ENCODE measurements at regions not wholly inside any gene's neighbourhood (a gene's known extent, or its start where the extent isn't known, plus 50 kb on each side); places are given as distances from the start of the nearest gene placed in this dataset.

DNA sequence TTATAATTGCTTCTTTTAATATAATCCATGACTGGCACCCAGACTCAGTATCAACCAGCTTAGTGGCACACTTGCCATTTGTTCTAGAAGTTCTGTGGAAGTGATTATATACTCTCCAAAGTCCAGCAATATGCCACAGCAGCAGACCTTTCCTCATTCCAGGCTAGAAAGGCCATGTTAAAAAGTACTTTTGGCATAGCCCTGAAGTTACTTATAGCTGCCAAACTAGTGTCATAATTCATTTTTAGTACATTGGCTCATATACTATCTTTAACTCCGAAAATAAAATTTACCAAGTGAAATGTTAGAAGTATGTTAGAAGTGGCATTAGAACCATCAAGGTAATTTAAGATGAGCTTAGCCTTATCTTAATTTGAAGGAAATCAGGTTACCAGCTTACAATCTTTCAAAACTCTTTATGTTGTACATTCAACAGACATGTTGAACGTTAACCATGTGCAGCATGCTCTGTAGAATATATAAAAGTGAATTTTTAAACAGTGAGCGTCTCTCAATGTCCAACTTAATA is 714.2 kb upstream of the LCORL start:
- TF ChIP-seq CTCF (IDR thresholded peaks at IDR 0.05): no peak
- no peak for TF ChIP-seq POLR2A (IDR thresholded peaks at IDR 0.05)
